Endothelial cell of umbilical vein (primary cell): ENCODE measurements at regions not wholly inside any gene's neighbourhood (a gene's known extent, or its start where the extent isn't known, plus 50 kb on each side); places are given as distances from the start of the nearest gene placed in this dataset.

Source experiments
- BruUV-seq: library from RNA; stranded (reverse); fragments of 400-500 nt; replicated peaks from 2 replicates; lab custom pipeline; 2021; lab: Mats Ljungman, UMichigan
- CTCF ChIA-PET: fragments of 300-600, 350-600 bp; sonication (Branson Sonifier 250); formaldehyde crosslinking; loops from one replicate; lab custom pipeline; 2021; ENCODE audit warnings: antibody characterized with exemption, inconsistent platforms; lab: Charles Lee
- POLR2A ChIA-PET: fragments of 300-600, 350-600 bp; sonication (Branson Sonifier 250); formaldehyde crosslinking; loops from one replicate; lab custom pipeline; 2021; ENCODE audit warnings: antibody characterized with exemption, inconsistent platforms; lab: Charles Lee
- DNase-seq: peaks from one replicate; pipeline ENCODE4 v3.0.0-alpha.2; 2011; ENCODE audit warnings: low read depth, low spot score
- FAIRE-seq: peaks from 2 replicates; lab custom pipeline; 2011; peaks lifted over from hg19 to GRCh38; lab: Jason Lieb, UNC
- H2AFZ ChIP-seq: 2 replicates; pipeline ENCODE4 v1.6.0; 2012; ENCODE audit warnings: low read depth, low read length, control low read depth, inconsistent platforms
- H3K27ac ChIP-seq: 2 replicates; pipeline ENCODE4 v1.5.1; 2011; ENCODE audit warnings: low read depth, mild to moderate bottlenecking, control low read depth, low read length, moderate library complexity; ENCODE audit not compliant: insufficient read depth
- H3K27me3 ChIP-seq, 2 experiments: 2 replicates each; pipeline versions ENCODE4 v1.6.0 to v1.6.1; 2011; ENCODE audit warnings: low read length in 2 of 2, mixed read lengths in 1 of 2; ENCODE audit not compliant: control insufficient read depth in 2 of 2, insufficient read depth in 2 of 2
- H3K36me3 ChIP-seq, 2 experiments: 2 replicates in 1 of 2; 3 replicates in 1 of 2; pipeline ENCODE4 v1.5.1; 2011; ENCODE audit warnings: low read length in 2 of 2, mild to moderate bottlenecking in 1 of 2, moderate library complexity in 1 of 2; ENCODE audit not compliant: control insufficient read depth in 2 of 2, insufficient read depth in 2 of 2; ENCODE audit errors: extremely low read depth in 1 of 2
- H3K4me1 ChIP-seq: 3 replicates; pipeline ENCODE4 v1.5.1; 2011; ENCODE audit warnings: mild to moderate bottlenecking, low read length; ENCODE audit not compliant: control insufficient read depth, insufficient read depth; ENCODE audit errors: extremely low read depth
- H3K4me2 ChIP-seq: 2 replicates; pipeline ENCODE4 v1.6.1; 2011; ENCODE audit warnings: low read length, control low read depth, mixed read lengths; ENCODE audit not compliant: insufficient read depth
- H3K4me3 ChIP-seq, 3 experiments: fragments of 200-600 bp in 1 of 3; sonication (generic), shearing (Covaris generic) in 1 of 3; replicated peaks in 1 of 3; 2 replicates each; pipeline ENCODE4 v1.5.1; 2011 to 2016; ENCODE audit warnings: control low read depth in 3 of 3, low read length in 3 of 3, mild to moderate bottlenecking in 2 of 3, inconsistent platforms in 1 of 3, low read depth in 1 of 3, moderate library complexity in 1 of 3; ENCODE audit not compliant: insufficient read depth in 1 of 3
- H3K79me2 ChIP-seq: 2 replicates; pipeline ENCODE4 v1.6.0; 2012; ENCODE audit warnings: low read length, inconsistent platforms; ENCODE audit not compliant: control insufficient read depth, insufficient read depth
- H3K9ac ChIP-seq: replicated peaks from 2 replicates; pipeline ENCODE3; 2011; ENCODE audit warnings: low read length, control low read depth; ENCODE audit not compliant: insufficient read depth; ENCODE audit errors: extremely low read depth
- H3K9me1 ChIP-seq: replicated peaks from 3 replicates; pipeline ENCODE4 v1.6.0; 2011; ENCODE audit warnings: mild to moderate bottlenecking, low read length; ENCODE audit not compliant: control insufficient read depth, insufficient read depth; ENCODE audit errors: extremely low read depth
- H3K9me3 ChIP-seq: replicated peaks from 2 replicates; pipeline ENCODE4 v1.5.1; 2012; ENCODE audit warnings: low read length, inconsistent platforms; ENCODE audit not compliant: control insufficient read depth, insufficient read depth
- H4K20me1 ChIP-seq: replicated peaks from 2 replicates; pipeline ENCODE3; 2011; ENCODE audit warnings: mild to moderate bottlenecking, low read length; ENCODE audit not compliant: control insufficient read depth, insufficient read depth; ENCODE audit errors: extremely low read depth
- EZH2 ChIP-seq: IDR thresholded peaks from 2 replicates; pipeline ENCODE4 v1.6.1; 2012; ENCODE audit warnings: borderline replicate concordance, low read depth, mild to moderate bottlenecking, moderate library complexity, low read length, inconsistent platforms; ENCODE audit not compliant: severe bottlenecking
- FOS ChIP-seq: IDR thresholded peaks from 2 replicates; pipeline ENCODE4 v1.6.1; 2011; ENCODE audit warnings: mild to moderate bottlenecking, low read length, moderate library complexity, borderline replicate concordance; ENCODE audit not compliant: insufficient read depth
- GATA2 ChIP-seq: IDR thresholded peaks from 2 replicates; pipeline ENCODE4 v1.7.0; 2011; ENCODE audit warnings: low read depth, mild to moderate bottlenecking, moderate library complexity, mixed read lengths, low read length; ENCODE audit not compliant: insufficient read length, insufficient read depth
- JUN ChIP-seq: IDR thresholded peaks from 2 replicates; pipeline ENCODE4 v1.6.1; 2011; ENCODE audit warnings: borderline replicate concordance, low read depth; ENCODE audit not compliant: insufficient read length, insufficient read depth
- MYC ChIP-seq: IDR thresholded peaks from one replicate; pipeline ENCODE4 v1.6.1; 2011; ENCODE audit warnings: mild to moderate bottlenecking, low read depth, low read length
- POLR2A ChIP-seq: IDR thresholded peaks from 2 replicates; pipeline ENCODE4 v1.6.1; 2012; ENCODE audit warnings: low read depth, mild to moderate bottlenecking, control low read depth, low read length
- POLR2AphosphoS5 ChIP-seq: IDR thresholded peaks from 2 replicates; pipeline ENCODE4 v1.6.1; 2012; ENCODE audit warnings: low read depth, mild to moderate bottlenecking, control low read depth, low read length, moderate library complexity; ENCODE audit not compliant: insufficient read depth
- dilution Hi-C: fragments of 300-500 bp; cut with MboI; formaldehyde crosslinking; loops from one replicate; pipeline ENCODE4 v1.15.0; 2019; ENCODE audit warnings: low sequenced_read_pairs; ENCODE audit not compliant: extremely low pct_ligation_motif_present
- intact Hi-C: fragments of 100-400 bp; cut with micrococcal nuclease; formaldehyde crosslinking; loops from one replicate; pipeline ENCODE4 v1.10.0; 2022
- TF ChIP-seq, protein P1 (sequence below): IDR thresholded peaks from 2 replicates; pipeline ENCODE4 v1.6.1; 2011; ENCODE audit not compliant: insufficient read depth, insufficient read length
- TF ChIP-seq, protein P2 (sequence below), 2 donors: IDR thresholded peaks; 1 replicate in 1 of 2; 2 replicates in 1 of 2; pipeline ENCODE4 v1.5.1; 2011; ENCODE audit warnings: low read length in 2 of 2, mild to moderate bottlenecking in 2 of 2, moderate library complexity in 2 of 2, control low read depth in 1 of 2, inconsistent platforms in 1 of 2, low read depth in 1 of 2; ENCODE audit not compliant: insufficient read depth in 1 of 2; ENCODE audit errors: extremely low read depth in 1 of 2

DNA sequence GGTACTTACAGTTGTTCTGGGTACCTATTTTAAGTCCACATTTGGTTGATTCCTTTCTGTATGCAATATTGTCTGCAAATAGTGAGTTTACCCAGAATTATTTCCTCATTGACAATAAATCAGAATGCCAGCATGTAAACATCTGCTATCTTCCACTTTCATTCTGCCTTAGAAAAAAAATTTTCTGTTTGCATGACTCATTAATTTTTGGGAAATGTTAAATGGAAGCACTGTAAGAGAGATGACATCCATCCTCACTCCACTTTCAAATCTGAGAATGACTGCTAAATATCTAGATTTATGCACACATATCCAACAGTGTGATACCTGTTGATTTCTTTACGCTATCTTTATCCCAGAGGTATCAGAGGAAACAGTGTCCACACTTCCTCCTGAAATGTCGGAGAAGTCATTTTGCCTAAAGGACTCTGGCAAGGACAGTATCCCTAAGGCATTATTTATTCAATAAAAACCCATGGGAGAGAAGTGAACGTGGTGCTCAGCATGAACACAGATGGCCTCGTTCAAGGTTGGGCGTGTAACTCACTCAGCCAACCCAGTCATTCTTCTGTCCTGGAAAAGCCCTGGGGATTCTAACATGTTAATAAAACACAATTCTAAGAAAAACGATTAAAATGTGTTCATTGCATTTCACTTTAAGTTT is 780.9 kb downstream of the QKI start:
- DNase-seq (no peak), FAIRE-seq (no peak)
- H3K79me2 ChIP-seq: no peaks in the 10 kb centered on the region
- no peak overlapping the region for H2AFZ ChIP-seq
- H4K20me1 ChIP-seq: no peaks in the 10 kb centered on the region
- TF ChIP-seq POLR2A (no peak), EZH2 (no peak), MYC (no peak), GATA2 (no peak), FOS (no peak), JUN (no peak), POLR2AphosphoS5 (no peak)
- TF ChIP-seq, protein P1, sequence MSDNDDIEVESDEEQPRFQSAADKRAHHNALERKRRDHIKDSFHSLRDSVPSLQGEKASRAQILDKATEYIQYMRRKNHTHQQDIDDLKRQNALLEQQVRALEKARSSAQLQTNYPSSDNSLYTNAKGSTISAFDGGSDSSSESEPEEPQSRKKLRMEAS: no peak
- TF ChIP-seq, protein P2, sequence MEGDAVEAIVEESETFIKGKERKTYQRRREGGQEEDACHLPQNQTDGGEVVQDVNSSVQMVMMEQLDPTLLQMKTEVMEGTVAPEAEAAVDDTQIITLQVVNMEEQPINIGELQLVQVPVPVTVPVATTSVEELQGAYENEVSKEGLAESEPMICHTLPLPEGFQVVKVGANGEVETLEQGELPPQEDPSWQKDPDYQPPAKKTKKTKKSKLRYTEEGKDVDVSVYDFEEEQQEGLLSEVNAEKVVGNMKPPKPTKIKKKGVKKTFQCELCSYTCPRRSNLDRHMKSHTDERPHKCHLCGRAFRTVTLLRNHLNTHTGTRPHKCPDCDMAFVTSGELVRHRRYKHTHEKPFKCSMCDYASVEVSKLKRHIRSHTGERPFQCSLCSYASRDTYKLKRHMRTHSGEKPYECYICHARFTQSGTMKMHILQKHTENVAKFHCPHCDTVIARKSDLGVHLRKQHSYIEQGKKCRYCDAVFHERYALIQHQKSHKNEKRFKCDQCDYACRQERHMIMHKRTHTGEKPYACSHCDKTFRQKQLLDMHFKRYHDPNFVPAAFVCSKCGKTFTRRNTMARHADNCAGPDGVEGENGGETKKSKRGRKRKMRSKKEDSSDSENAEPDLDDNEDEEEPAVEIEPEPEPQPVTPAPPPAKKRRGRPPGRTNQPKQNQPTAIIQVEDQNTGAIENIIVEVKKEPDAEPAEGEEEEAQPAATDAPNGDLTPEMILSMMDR (IDR thresholded peaks at IDR 0.05; ENCODE audit: extremely low read depth in 1 of 2, insufficient read depth in 1 of 2, low read depth in 1 of 2, low read length in 2 of 2): no peak
- no peaks in the 10 kb centered on the region for H3K9me3 ChIP-seq
- H3K4me2 ChIP-seq: no peak overlapping the region
- dilution Hi-C loops (no loop called here), intact Hi-C loops (no loop called here)
- no peaks in the 10 kb centered on the region for H3K9me1 ChIP-seq
- no peak overlapping the region for H3K4me3 ChIP-seq
- H3K4me1 ChIP-seq: no peaks in the 10 kb centered on the region
- no TSS peak for BruUV-seq
- no peaks in the 10 kb centered on the region for H3K27me3 ChIP-seq
- no peak overlapping the region for H3K27ac ChIP-seq
- POLR2A ChIA-PET: no interaction called here
- no peak overlapping the region for H3K9ac ChIP-seq
- no peaks in the 10 kb centered on the region for H3K36me3 ChIP-seq
- CTCF ChIA-PET: no interaction called here
